HCT116 (cell line): ENCODE measurements at regions not wholly inside any gene's neighbourhood (a gene's known extent, or its start where the extent isn't known, plus 50 kb on each side); places are given as distances from the start of the nearest gene placed in this dataset.

Experiments used
- EZH2 ChIP-seq: fragments of 200-600 bp; sonication (generic); IDR thresholded peaks from 2 replicates; pipeline ENCODE4 v1.6.1; 2017; ENCODE audit warnings: antibody characterized with exemption, mixed run types
- POLR2A ChIP-seq: IDR thresholded peaks from 2 replicates; pipeline ENCODE4 v1.7.0; 2011; ENCODE audit warnings: borderline replicate concordance; ENCODE audit not compliant: insufficient read depth, insufficient read length; ENCODE audit errors: extremely low read depth
- POLR2AphosphoS5 ChIP-seq: IDR thresholded peaks from 2 replicates; pipeline ENCODE4 v1.6.1; 2011; ENCODE audit warnings: mild to moderate bottlenecking, low read depth, low read length, moderate library complexity
- ZFX ChIP-seq: fragments of 450-650 bp; IDR thresholded peaks from 2 replicates; pipeline ENCODE4 v1.6.1; 2017
- ZNF274 ChIP-seq: fragments of 200-500 bp; sonication (Bioruptor generic); IDR thresholded peaks from 2 replicates; pipeline ENCODE4 v1.6.1; 2014; ENCODE audit warnings: mild to moderate bottlenecking, low read depth, low read length, inconsistent platforms
- TF ChIP-seq, protein P1 (sequence below), 3 experiments: fragments of 200-600 bp in 1 of 3; sonication (generic) in 1 of 3; IDR thresholded peaks in 2 of 3; conservative IDR thresholded peaks in 1 of 3; 2 replicates each; pipeline ENCODE4 v1.5.1; 2012 to 2017; ENCODE audit warnings: low read depth in 2 of 3, low read length in 2 of 3, antibody characterized with exemption in 1 of 3, borderline replicate concordance in 1 of 3, control low read depth in 1 of 3, mild to moderate bottlenecking in 1 of 3, mixed read lengths in 1 of 3, mixed run types in 1 of 3, moderate library complexity in 1 of 3; ENCODE audit not compliant: insufficient read depth in 1 of 3

DNA sequence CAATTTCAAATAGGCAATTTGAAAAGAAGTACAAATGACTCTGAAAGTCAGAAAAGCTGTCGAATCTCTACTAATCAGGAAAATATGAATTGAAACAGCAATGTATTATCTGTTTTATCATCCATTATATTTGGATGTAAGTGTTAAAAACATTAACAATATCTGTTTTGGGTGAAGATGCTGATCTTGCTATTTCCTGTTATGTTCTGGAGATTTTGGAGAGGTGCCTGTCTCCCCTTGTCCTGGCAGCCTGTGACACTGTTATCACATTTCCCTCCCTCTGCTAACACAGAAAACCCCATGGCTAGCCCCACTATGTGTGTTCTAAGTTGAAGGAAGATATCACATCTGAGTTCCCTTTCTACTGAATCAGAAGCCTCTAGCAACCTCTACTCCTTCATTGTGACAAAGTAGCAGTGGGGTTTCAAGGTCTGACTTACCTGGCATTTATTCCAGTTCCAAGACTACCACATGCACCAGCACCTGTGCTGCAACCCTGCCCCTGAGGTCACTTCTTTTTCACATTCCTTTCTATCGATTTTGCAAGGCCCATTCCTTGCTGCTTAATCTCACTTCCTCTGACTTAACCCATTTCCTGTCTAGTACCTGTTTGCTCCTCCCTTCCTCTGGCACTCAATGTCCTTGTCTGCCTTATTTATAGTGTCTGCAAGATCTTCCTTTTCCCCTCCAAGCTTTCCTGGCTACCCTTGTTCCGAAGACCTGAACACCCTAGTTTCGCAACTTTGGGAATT lies 95.5 kb upstream of the COL8A1 start:
- TF ChIP-seq, protein P1, sequence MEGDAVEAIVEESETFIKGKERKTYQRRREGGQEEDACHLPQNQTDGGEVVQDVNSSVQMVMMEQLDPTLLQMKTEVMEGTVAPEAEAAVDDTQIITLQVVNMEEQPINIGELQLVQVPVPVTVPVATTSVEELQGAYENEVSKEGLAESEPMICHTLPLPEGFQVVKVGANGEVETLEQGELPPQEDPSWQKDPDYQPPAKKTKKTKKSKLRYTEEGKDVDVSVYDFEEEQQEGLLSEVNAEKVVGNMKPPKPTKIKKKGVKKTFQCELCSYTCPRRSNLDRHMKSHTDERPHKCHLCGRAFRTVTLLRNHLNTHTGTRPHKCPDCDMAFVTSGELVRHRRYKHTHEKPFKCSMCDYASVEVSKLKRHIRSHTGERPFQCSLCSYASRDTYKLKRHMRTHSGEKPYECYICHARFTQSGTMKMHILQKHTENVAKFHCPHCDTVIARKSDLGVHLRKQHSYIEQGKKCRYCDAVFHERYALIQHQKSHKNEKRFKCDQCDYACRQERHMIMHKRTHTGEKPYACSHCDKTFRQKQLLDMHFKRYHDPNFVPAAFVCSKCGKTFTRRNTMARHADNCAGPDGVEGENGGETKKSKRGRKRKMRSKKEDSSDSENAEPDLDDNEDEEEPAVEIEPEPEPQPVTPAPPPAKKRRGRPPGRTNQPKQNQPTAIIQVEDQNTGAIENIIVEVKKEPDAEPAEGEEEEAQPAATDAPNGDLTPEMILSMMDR (IDR thresholded peaks at IDR 0.05 in 2 of 3, conservative IDR thresholded peaks at IDR 0.05 in 1 of 3; ENCODE audit: borderline replicate concordance in 1 of 3, insufficient read depth in 1 of 3, low read depth in 2 of 3, low read length in 2 of 3), result no peak
- TF ChIP-seq ZNF274 (no peak), EZH2 (no peak), POLR2AphosphoS5 (no peak), POLR2A (no peak), ZFX (no peak)
